ENCODE measurements at regions not wholly inside any gene's neighbourhood (a gene's known extent, or its start where the extent isn't known, plus 50 kb on each side); places are given as distances from the start of the nearest gene placed in this dataset.

DNA sequence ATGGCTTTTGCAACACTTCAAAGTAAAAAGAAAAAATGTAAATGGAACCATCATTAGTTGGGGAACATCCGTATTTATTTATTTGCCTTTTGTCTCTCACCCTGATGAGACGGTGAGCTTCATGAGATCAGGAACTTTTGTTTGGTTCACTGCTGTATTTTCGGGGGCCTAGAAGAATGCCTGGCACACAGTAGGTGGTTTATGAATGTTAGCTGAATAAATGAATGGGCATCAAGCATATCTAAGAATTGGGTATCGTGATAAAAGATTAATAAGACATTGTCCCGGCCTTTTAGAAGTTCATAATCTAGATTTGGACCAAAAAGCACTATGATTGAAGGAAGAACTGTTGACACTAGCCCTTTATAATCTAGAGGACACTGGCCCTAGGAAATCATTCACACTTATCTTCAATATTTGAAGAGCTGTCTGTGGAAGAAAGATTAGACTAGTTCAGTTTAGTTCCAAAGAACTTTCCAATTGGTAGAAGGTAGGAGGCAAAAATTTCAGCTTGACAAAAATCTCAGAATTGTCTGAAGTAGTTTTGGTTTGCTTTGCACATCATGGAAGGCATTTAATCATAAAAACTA, 70.3 kb upstream of the CD83 start:
- H3K4me3 ChIP-seq (ENCODE audit: low read length in 2 of 2): no peak overlapping the region
- H3K9me3 ChIP-seq (ENCODE audit: control insufficient read depth in 2 of 2, insufficient read depth in 1 of 2, low read length in 1 of 2): no peaks in the 10 kb centered on the region
- H3K27ac ChIP-seq (ENCODE audit: low read depth in 1 of 2, low read length in 1 of 2): no peak overlapping the region
- H3K27me3 ChIP-seq (ENCODE audit: control insufficient read depth in 2 of 2, insufficient read depth in 1 of 2, low read length in 1 of 2): peaks cover 0 to 10% of the 10 kb centered on the region in 2 donors
- DNase-seq (ENCODE audit: low read depth in 6 of 9, low spot score in 9 of 9): no peak
- 95% methylated on average over 5 of the region's 5 CpGs for WGBS
- no peaks in the 10 kb centered on the region for H3K4me1 ChIP-seq (ENCODE audit: control insufficient read depth in 2 of 2, insufficient read depth in 2 of 2, low read length in 2 of 2)
- H3K36me3 ChIP-seq (ENCODE audit: control insufficient read depth in 2 of 2, insufficient read depth in 2 of 2, low read length in 1 of 2): no peaks in the 10 kb centered on the region

DNA sequence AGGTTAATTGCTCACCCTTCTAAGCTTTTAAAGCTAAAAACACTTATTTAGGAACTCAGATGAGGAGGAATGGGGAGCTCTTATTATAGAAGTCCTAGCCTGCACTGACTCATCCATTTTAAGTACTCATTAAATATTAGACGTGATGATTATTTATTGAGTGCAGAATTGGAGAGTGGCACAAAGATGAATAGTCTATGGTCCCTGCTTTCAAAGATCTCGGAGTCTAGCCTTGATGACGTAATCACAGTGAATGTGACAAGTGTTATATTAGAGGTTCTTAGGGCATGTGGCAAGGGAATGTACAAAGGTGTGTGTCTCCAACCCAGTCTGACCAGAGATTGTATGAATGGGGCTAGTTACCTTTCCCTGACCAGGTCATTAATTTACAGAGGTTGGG, 68.7 kb upstream of the CD83 start:
- DNase-seq (ENCODE audit: low read depth in 6 of 9, low spot score in 9 of 9): no peak
- no peaks in the 10 kb centered on the region for H3K36me3 ChIP-seq (ENCODE audit: control insufficient read depth in 2 of 2, insufficient read depth in 2 of 2, low read length in 1 of 2)
- no peak overlapping the region for H3K27ac ChIP-seq (ENCODE audit: low read depth in 1 of 2, low read length in 1 of 2)
- WGBS: 96% methylated on average over 3 of the region's 3 CpGs
- H3K4me3 ChIP-seq (ENCODE audit: low read length in 2 of 2): no peak overlapping the region
- no peaks in the 10 kb centered on the region for H3K9me3 ChIP-seq (ENCODE audit: control insufficient read depth in 2 of 2, insufficient read depth in 1 of 2, low read length in 1 of 2)
- no peaks in the 10 kb centered on the region for H3K4me1 ChIP-seq (ENCODE audit: control insufficient read depth in 2 of 2, insufficient read depth in 2 of 2, low read length in 2 of 2)
- H3K27me3 ChIP-seq (ENCODE audit: control insufficient read depth in 2 of 2, insufficient read depth in 1 of 2, low read length in 1 of 2): peaks cover 0 to 10% of the 10 kb centered on the region in 2 donors

DNA sequence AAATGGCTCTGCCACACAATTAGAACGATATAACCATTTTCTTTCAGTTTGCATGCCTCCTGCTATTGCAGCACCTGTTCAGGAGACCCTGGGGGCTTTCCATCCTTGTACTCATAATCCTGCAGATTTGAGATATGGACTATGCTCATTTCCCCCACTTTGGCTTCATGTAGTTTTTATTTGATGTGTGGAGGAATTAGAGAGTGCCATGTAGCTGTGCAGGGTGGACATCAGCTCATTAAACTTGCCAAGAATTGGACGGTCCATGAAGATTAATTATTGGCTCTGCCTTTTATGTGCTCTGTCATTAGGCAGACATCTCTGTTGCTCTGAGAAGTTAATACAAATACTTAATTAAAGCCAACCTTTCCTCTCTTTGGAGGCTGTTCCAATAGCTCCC, 66.2 kb upstream of the CD83 start:
- no peaks in the 10 kb centered on the region for H3K36me3 ChIP-seq (ENCODE audit: control insufficient read depth in 2 of 2, insufficient read depth in 2 of 2, low read length in 1 of 2)
- H3K4me1 ChIP-seq (ENCODE audit: control insufficient read depth in 2 of 2, insufficient read depth in 2 of 2, low read length in 2 of 2): no peaks in the 10 kb centered on the region
- WGBS: 98% methylated on average over 2 of the region's 2 CpGs
- H3K4me3 ChIP-seq (ENCODE audit: low read length in 2 of 2): no peak overlapping the region
- no peaks in the 10 kb centered on the region for H3K9me3 ChIP-seq (ENCODE audit: control insufficient read depth in 2 of 2, insufficient read depth in 1 of 2, low read length in 1 of 2)
- DNase-seq (ENCODE audit: low read depth in 6 of 9, low spot score in 9 of 9): no peak
- no peak overlapping the region for H3K27ac ChIP-seq (ENCODE audit: low read depth in 1 of 2, low read length in 1 of 2)
- H3K27me3 ChIP-seq (ENCODE audit: control insufficient read depth in 2 of 2, insufficient read depth in 1 of 2, low read length in 1 of 2): peaks cover 0 to 10% of the 10 kb centered on the region in 2 donors

DNA sequence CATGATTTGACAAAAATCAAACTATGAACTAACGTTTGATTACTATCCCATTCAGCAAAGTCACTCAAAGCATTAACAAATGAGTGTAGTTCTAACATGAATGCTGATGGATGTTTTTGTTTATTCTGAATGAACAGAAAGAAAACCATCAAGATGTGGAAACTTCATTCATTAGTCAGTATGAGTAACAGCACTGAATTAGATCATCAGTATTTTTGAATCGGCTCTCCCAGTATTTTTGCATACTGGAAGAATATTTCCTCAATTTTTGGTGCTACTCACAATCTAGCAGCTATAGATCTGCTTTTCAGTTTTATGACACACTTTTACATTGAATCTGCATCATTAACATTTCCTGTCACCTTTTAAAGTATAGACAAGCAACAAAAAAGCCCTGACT, 63.8 kb upstream of the CD83 start:
- no peak overlapping the region for H3K27ac ChIP-seq (ENCODE audit: low read depth in 1 of 2, low read length in 1 of 2)
- no peak overlapping the region for H3K4me3 ChIP-seq (ENCODE audit: low read length in 2 of 2)
- H3K9me3 ChIP-seq (ENCODE audit: control insufficient read depth in 2 of 2, insufficient read depth in 1 of 2, low read length in 1 of 2): no peaks in the 10 kb centered on the region
- 95% methylated on average over 2 of the region's 2 CpGs for WGBS
- DNase-seq (ENCODE audit: low read depth in 6 of 9, low spot score in 9 of 9): no peak
- H3K4me1 ChIP-seq (ENCODE audit: control insufficient read depth in 2 of 2, insufficient read depth in 2 of 2, low read length in 2 of 2): no peaks in the 10 kb centered on the region
- peaks cover 0 to 15% of the 10 kb centered on the region in 2 donors for H3K27me3 ChIP-seq (ENCODE audit: control insufficient read depth in 2 of 2, insufficient read depth in 1 of 2, low read length in 1 of 2)
- H3K36me3 ChIP-seq (ENCODE audit: control insufficient read depth in 2 of 2, insufficient read depth in 2 of 2, low read length in 1 of 2): no peaks in the 10 kb centered on the region

DNA sequence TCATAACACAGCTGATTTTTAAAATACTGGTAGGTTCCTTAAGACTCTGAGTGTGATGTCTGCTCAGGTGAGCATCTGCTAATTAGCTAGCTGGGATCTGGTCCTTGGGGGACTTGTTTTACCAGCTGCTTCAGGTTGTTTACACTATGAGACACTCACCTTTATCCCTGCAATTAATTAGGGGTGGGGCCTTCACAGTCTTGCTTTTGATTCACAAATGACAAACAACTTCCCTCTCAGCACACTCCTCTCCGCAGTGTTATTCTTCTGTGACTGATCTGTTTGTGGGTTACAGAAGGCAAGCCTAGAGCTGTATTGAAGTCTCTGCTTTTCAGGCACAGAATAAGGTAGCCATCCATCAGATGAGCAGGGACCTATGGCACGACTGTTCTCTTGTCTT, 62.0 kb upstream of the CD83 start:
- Histone ChIP-seq H3K9me3 (ENCODE audit: control insufficient read depth in 2 of 2, insufficient read depth in 1 of 2, low read length in 1 of 2) (no peaks in the 10 kb centered on the region), H3K4me3 (ENCODE audit: low read length in 2 of 2) (no peak overlapping the region), H3K4me1 (ENCODE audit: control insufficient read depth in 2 of 2, insufficient read depth in 2 of 2, low read length in 2 of 2) (no peaks in the 10 kb centered on the region), H3K27ac (ENCODE audit: low read depth in 1 of 2, low read length in 1 of 2) (no peak overlapping the region), H3K36me3 (ENCODE audit: control insufficient read depth in 2 of 2, insufficient read depth in 2 of 2, low read length in 1 of 2) (no peaks in the 10 kb centered on the region), H3K27me3 (ENCODE audit: control insufficient read depth in 2 of 2, insufficient read depth in 1 of 2, low read length in 1 of 2) (peaks cover 0 to 12% of the 10 kb centered on the region in 2 donors)
- WGBS: 94% methylated on average over 2 of the region's 2 CpGs
- DNase-seq (ENCODE audit: low read depth in 6 of 9, low spot score in 9 of 9): no peak

DNA sequence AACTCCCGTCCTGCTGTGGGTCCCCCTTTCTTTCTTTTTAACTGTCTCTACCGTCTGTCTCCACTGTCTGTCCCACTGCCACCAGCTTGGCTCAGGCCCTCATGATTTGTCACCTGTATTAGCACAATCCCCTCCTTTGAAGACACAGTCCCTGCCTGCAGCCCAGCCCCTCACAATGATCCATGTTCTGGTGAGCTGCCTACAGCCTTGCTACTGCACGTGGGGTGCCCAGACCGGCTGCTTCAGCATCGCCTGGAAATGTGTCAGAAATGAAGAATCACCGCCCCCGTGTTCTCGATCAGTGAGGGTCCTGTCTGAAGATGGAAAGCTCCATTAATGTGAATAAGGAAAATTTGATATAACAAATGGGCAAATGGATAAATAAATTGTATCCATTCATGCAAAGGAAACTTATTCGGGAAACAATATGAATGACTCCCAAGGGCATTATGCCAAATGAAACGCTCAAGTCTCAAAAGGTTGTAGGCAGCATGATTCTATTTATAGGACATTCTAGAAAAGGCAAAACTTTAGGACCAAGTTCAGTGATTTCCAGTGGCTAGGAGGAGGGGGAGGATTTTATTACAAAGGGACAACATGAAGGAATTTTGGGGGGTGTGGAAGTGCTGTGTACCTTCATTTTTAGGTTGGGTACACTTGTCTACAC, 59.4 kb upstream of the CD83 start:
- no peak for DNase-seq (ENCODE audit: low read depth in 6 of 9, low spot score in 9 of 9)
- Histone ChIP-seq H3K4me3 (ENCODE audit: low read length in 2 of 2) (no peak overlapping the region), H3K9me3 (ENCODE audit: control insufficient read depth in 2 of 2, insufficient read depth in 1 of 2, low read length in 1 of 2) (no peaks in the 10 kb centered on the region), H3K27ac (ENCODE audit: low read depth in 1 of 2, low read length in 1 of 2) (no peak overlapping the region), H3K27me3 (ENCODE audit: control insufficient read depth in 2 of 2, insufficient read depth in 1 of 2, low read length in 1 of 2) (peaks cover 0 to 9% of the 10 kb centered on the region in 2 donors), H3K36me3 (ENCODE audit: control insufficient read depth in 2 of 2, insufficient read depth in 2 of 2, low read length in 1 of 2) (no peaks in the 10 kb centered on the region), H3K4me1 (ENCODE audit: control insufficient read depth in 2 of 2, insufficient read depth in 2 of 2, low read length in 2 of 2) (no peaks in the 10 kb centered on the region)
- 94% methylated on average over 10 of the region's 10 CpGs for WGBS

DNA sequence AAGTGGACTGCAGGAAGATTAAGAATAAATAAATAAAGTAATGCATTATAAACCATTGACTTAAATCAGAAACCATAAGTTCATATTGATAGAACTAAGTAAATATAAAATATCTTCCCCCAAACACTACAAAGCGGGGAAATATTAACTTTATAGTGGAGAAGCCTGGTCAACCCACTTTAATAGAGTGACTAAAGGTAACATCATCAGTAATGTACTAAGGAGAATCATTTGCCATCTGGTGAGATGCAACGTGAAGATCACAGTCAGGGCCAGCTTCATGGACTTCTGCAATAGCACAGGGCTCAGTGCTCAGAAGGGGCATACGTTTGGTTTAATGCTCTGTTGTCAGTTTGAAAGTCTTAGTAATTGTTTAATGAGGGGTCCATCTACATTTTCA, 58.8 kb upstream of the CD83 start:
- Histone ChIP-seq H3K27me3 (ENCODE audit: control insufficient read depth in 2 of 2, insufficient read depth in 1 of 2, low read length in 1 of 2) (peaks cover 0 to 9% of the 10 kb centered on the region in 2 donors), H3K4me3 (ENCODE audit: low read length in 2 of 2) (no peak overlapping the region), H3K4me1 (ENCODE audit: control insufficient read depth in 2 of 2, insufficient read depth in 2 of 2, low read length in 2 of 2) (no peaks in the 10 kb centered on the region), H3K9me3 (ENCODE audit: control insufficient read depth in 2 of 2, insufficient read depth in 1 of 2, low read length in 1 of 2) (no peaks in the 10 kb centered on the region), H3K36me3 (ENCODE audit: control insufficient read depth in 2 of 2, insufficient read depth in 2 of 2, low read length in 1 of 2) (no peaks in the 10 kb centered on the region), H3K27ac (ENCODE audit: low read depth in 1 of 2, low read length in 1 of 2) (no peak overlapping the region)
- no peak for DNase-seq (ENCODE audit: low read depth in 6 of 9, low spot score in 9 of 9)
- 97% methylated on average over 3 of the region's 3 CpGs for WGBS

DNA sequence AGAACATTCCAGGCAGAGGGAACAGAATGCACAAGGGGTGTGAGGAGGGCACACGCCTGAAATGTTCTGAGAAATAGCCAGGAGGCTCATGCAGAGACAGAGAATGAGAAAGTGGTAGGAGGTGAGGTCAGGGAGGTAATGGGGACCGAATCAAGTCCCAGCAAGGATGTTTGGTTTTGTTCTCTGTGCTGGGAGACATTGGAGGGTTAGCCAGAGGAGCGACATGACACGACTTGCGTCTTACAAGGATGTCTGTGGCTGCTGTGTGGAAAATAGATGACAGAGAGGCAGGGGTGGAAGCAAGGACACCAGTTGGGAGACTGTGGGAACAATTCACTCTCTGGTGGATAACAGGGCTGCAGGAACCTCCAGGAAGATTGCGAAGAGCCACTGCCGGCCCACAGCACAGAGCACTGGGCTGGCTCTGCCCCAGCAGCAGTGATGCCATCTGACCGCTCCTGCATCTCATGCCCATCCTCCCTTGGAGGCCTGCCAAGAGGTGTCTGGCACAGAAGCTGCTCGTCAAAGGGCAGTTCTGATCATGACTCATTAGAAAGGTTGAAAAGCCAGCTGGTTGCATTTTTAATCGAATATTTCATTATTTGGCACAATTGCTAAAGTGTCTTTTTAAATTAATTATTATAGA, 57.7 kb upstream of the CD83 start:
- Histone ChIP-seq H3K9me3 (ENCODE audit: control insufficient read depth in 2 of 2, insufficient read depth in 1 of 2, low read length in 1 of 2) (no peaks in the 10 kb centered on the region), H3K36me3 (ENCODE audit: control insufficient read depth in 2 of 2, insufficient read depth in 2 of 2, low read length in 1 of 2) (no peaks in the 10 kb centered on the region), H3K27ac (ENCODE audit: low read depth in 1 of 2, low read length in 1 of 2) (no peak overlapping the region), H3K27me3 (ENCODE audit: control insufficient read depth in 2 of 2, insufficient read depth in 1 of 2, low read length in 1 of 2) (peaks cover 0 to 9% of the 10 kb centered on the region in 2 donors), H3K4me1 (ENCODE audit: control insufficient read depth in 2 of 2, insufficient read depth in 2 of 2, low read length in 2 of 2) (no peaks in the 10 kb centered on the region), H3K4me3 (ENCODE audit: low read length in 2 of 2) (no peak overlapping the region)
- WGBS: 91% methylated on average over 10 of the region's 10 CpGs
- DNase-seq (ENCODE audit: low read depth in 6 of 9, low spot score in 9 of 9): no peak

DNA sequence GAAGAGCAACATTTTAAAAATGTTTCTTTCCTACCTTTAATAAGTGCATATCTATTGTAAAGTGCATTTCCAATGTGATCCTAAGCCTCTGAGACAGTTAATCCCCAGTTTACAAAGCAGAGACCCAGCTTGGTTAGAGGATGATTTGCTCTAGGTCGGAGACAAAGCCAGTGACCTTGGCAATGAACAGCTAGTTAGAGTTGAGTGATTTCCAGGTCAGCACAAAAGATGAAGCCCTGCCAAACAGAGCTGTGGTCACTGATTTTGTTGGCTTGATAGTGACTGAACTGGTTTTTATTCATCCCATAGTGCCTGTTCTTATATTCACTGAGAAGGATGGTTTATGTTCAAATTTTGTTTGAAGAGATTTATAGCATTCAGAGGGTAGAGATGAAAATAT, 56.6 kb upstream of the CD83 start:
- Histone ChIP-seq H3K27ac (ENCODE audit: low read depth in 1 of 2, low read length in 1 of 2) (no peak overlapping the region), H3K4me1 (ENCODE audit: control insufficient read depth in 2 of 2, insufficient read depth in 2 of 2, low read length in 2 of 2) (no peaks in the 10 kb centered on the region), H3K9me3 (ENCODE audit: control insufficient read depth in 2 of 2, insufficient read depth in 1 of 2, low read length in 1 of 2) (no peaks in the 10 kb centered on the region), H3K4me3 (ENCODE audit: low read length in 2 of 2) (no peak overlapping the region), H3K36me3 (ENCODE audit: control insufficient read depth in 2 of 2, insufficient read depth in 2 of 2, low read length in 1 of 2) (no peaks in the 10 kb centered on the region), H3K27me3 (ENCODE audit: control insufficient read depth in 2 of 2, insufficient read depth in 1 of 2, low read length in 1 of 2) (peaks cover 0 to 9% of the 10 kb centered on the region in 2 donors)
- 82% methylated on average over 1 of the region's 1 CpG for WGBS
- DNase-seq (ENCODE audit: low read depth in 6 of 9, low spot score in 9 of 9): no peak
